Tibial nerve (tissue), 3 donors: ENCODE measurements at regions not wholly inside any gene's neighbourhood (a gene's known extent, or its start where the extent isn't known, plus 50 kb on each side); places are given as distances from the start of the nearest gene placed in this dataset.

Experiments used
- CTCF ChIP-seq, 5 experiments: fragments of 200-600 bp in 3 of 5; fragments of 450-650 bp in 2 of 5; sonication (generic) in 3 of 5; IDR thresholded peaks; one replicate each; pipeline ENCODE4 v1.5.1; 2016 to 2019; ENCODE audit warnings: antibody characterized with exemption in 5 of 5, mild to moderate bottlenecking in 3 of 5, moderate library complexity in 2 of 5
- POLR2A ChIP-seq, 2 donors: fragments of 450-650 bp; IDR thresholded peaks; one replicate each; pipeline ENCODE4 v1.6.1; 2017; ENCODE audit warnings: antibody characterized with exemption in 2 of 2, mild to moderate bottlenecking in 2 of 2, moderate library complexity in 2 of 2

DNA sequence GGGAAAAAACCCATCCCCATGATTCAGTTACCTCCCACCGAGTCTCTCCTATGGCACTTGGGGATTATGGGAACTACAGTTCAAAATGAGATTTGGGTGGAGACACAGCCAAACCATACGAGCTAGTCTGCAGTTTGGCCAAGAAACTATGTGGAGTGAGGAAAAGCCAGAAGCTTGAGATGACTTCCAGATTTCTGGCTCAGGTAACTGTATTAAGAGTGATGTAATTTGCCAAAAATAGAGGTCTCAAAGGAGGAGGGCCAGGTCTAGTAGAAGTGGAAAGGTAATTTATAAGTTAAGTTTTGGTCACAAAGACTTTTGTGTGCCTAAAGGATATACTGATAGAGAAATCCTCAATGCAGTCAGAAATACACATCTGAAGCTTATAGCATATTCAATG lies 279.7 kb upstream of the MGMT start:
- TF ChIP-seq CTCF (IDR thresholded peaks at IDR 0.05) (no peak), POLR2A (IDR thresholded peaks at IDR 0.05) (no peak)
